HepG2 (cell line): ENCODE measurements at regions not wholly inside any gene's neighbourhood (a gene's known extent, or its start where the extent isn't known, plus 50 kb on each side); places are given as distances from the start of the nearest gene placed in this dataset.

ENCODE experiments used
- FOSL2 ChIP-seq: sonication (generic); formaldehyde crosslinking; IDR thresholded peaks from 2 replicates; pipeline ENCODE4 v1.4.0; 2020; ENCODE audit warnings: missing genetic modification reagents
- HES4 ChIP-seq: sonication (generic); formaldehyde crosslinking; IDR thresholded peaks from 2 replicates; pipeline ENCODE4 v1.9.0; 2021; ENCODE audit warnings: mild to moderate bottlenecking, missing genetic modification reagents, borderline replicate concordance
- HNF4A ChIP-seq: sonication (generic); formaldehyde crosslinking; IDR thresholded peaks from 2 replicates; pipeline ENCODE4 v1.4.0; 2020; ENCODE audit warnings: missing genetic modification reagents
- IKZF4 ChIP-seq: sonication (generic); formaldehyde crosslinking; IDR thresholded peaks from 2 replicates; pipeline ENCODE4 v1.5.1; 2020; ENCODE audit warnings: borderline replicate concordance, mild to moderate bottlenecking, low read depth, missing genetic modification reagents; ENCODE audit errors: not compliant biosample characterization
- KDM5B ChIP-seq: sonication (generic); formaldehyde crosslinking; IDR thresholded peaks from 2 replicates; pipeline ENCODE4 v1.4.0; 2020; ENCODE audit warnings: missing genetic modification reagents, mild to moderate bottlenecking, borderline replicate concordance
- LCORL ChIP-seq, 2 experiments: fragments of 450-650 bp in 1 of 2; sonication (generic) in 1 of 2; formaldehyde crosslinking in 1 of 2; IDR thresholded peaks; 2 replicates each; pipeline versions ENCODE4 v1.5.0 to v1.6.1; 2017 to 2020; ENCODE audit warnings: antibody characterized with exemption in 1 of 2, missing genetic modification reagents in 1 of 2
- MED13 ChIP-seq: sonication (generic); formaldehyde crosslinking; IDR thresholded peaks from 2 replicates; pipeline ENCODE4 v1.5.0; 2020; ENCODE audit warnings: missing genetic modification reagents
- NFKB2 ChIP-seq: sonication (generic); formaldehyde crosslinking; IDR thresholded peaks from 2 replicates; pipeline ENCODE4 v1.4.0; 2020; ENCODE audit warnings: missing genetic modification reagents, borderline replicate concordance
- NR2F6 ChIP-seq, 2 experiments: IDR thresholded peaks; 2 replicates each; pipeline ENCODE4 v1.6.1; 2016; ENCODE audit warnings: antibody characterized with exemption in 1 of 2, mild to moderate bottlenecking in 1 of 2
- POGZ ChIP-seq: sonication (generic); formaldehyde crosslinking; IDR thresholded peaks from 2 replicates; pipeline ENCODE4 v1.4.0; 2020; ENCODE audit warnings: mild to moderate bottlenecking, missing genetic modification reagents
- SNAI1 ChIP-seq: sonication (generic); formaldehyde crosslinking; IDR thresholded peaks from 2 replicates; pipeline ENCODE4 v1.5.0; 2020; ENCODE audit warnings: mild to moderate bottlenecking, missing genetic modification reagents, borderline replicate concordance
- SOX6 ChIP-seq, 2 experiments: fragments of 450-650 bp in 1 of 2; sonication (generic) in 1 of 2; formaldehyde crosslinking in 1 of 2; IDR thresholded peaks; 2 replicates each; pipeline versions ENCODE4 v1.4.0 to v1.6.1; 2017 to 2020; ENCODE audit warnings: antibody characterized with exemption in 1 of 2, mild to moderate bottlenecking in 1 of 2, missing genetic modification reagents in 1 of 2
- ZFP90 ChIP-seq: sonication (generic); formaldehyde crosslinking; IDR thresholded peaks from 2 replicates; pipeline ENCODE4 v1.8.0; 2022; ENCODE audit warnings: missing genetic modification reagents, mild to moderate bottlenecking, inconsistent platforms, borderline replicate concordance
- ZMYM3 ChIP-seq: sonication (generic); formaldehyde crosslinking; IDR thresholded peaks from 2 replicates; pipeline ENCODE4 v1.5.1; 2020; ENCODE audit warnings: mild to moderate bottlenecking, missing genetic modification reagents
- ZNF430 ChIP-seq: sonication (generic); formaldehyde crosslinking; IDR thresholded peaks from 2 replicates; pipeline ENCODE4 v1.9.0; 2021; ENCODE audit warnings: mild to moderate bottlenecking, missing genetic modification reagents
- ZNF605 ChIP-seq: sonication (generic); formaldehyde crosslinking; IDR thresholded peaks from 2 replicates; pipeline ENCODE4 v1.8.0; 2022; ENCODE audit warnings: mild to moderate bottlenecking, missing genetic modification reagents
- TF ChIP-seq, protein P1 (sequence below): sonication (generic); formaldehyde crosslinking; IDR thresholded peaks from 2 replicates; pipeline ENCODE4 v1.5.1; 2020; ENCODE audit warnings: mild to moderate bottlenecking, moderate library complexity, missing genetic modification reagents
- TF ChIP-seq, protein P2 (sequence below): sonication (generic); formaldehyde crosslinking; IDR thresholded peaks from 2 replicates; pipeline ENCODE4 v1.8.1; 2023; ENCODE audit warnings: mild to moderate bottlenecking, missing genetic modification reagents
- TF ChIP-seq, protein P3 (sequence below): IDR thresholded peaks from 2 replicates; pipeline ENCODE4 v1.6.1; 2012; ENCODE audit warnings: low read length, improper control_type of control experiment
- TF ChIP-seq, protein P4 (sequence below): sonication (generic); formaldehyde crosslinking; IDR thresholded peaks from 2 replicates; pipeline ENCODE4 v1.9.0; 2021; ENCODE audit warnings: missing genetic modification reagents, mild to moderate bottlenecking, borderline replicate concordance

DNA sequence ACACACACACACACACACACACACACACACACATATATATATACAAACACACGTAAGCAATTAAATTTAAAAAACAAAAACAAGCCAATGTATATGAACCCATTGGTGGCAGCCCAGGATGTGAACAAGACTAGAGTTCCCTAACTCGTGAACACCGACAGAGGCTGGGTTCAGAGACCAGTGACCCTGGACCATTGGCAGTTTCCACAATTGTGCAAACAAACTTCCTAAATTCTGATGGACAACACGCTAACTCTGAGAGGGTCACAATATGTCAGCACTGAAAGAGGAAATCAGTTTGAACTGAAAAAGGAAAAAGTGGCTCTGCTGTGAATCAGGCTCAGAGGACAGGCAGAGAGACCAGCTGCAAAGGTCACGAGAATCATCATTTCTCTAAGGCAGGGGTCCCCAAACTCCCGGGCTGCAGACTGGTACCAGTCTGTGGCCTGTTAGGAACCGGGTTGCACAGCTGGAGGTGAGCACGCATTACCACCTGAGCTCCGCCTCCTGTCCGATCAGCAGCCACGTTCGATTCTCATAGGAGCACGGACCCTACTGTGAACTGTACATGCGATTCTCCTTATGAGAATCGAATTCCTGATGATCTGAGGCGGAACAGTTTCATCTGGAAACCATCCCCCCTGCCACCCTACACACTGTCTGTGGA lies 50.5 kb upstream of the ERO1B start (continued):
- TF ChIP-seq, protein P1, sequence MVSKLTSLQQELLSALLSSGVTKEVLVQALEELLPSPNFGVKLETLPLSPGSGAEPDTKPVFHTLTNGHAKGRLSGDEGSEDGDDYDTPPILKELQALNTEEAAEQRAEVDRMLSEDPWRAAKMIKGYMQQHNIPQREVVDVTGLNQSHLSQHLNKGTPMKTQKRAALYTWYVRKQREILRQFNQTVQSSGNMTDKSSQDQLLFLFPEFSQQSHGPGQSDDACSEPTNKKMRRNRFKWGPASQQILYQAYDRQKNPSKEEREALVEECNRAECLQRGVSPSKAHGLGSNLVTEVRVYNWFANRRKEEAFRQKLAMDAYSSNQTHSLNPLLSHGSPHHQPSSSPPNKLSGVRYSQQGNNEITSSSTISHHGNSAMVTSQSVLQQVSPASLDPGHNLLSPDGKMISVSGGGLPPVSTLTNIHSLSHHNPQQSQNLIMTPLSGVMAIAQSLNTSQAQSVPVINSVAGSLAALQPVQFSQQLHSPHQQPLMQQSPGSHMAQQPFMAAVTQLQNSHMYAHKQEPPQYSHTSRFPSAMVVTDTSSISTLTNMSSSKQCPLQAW (CRISPR knock-in tag): peak; percentile 45; the same call in 1 of the 2 replicates
- no peak for TF ChIP-seq ZMYM3
- TF ChIP-seq KDM5B: no peak
- no peak for TF ChIP-seq ZFP90 (CRISPR knock-in tag)
- peak; percentile 75 for TF ChIP-seq HNF4A (CRISPR knock-in tag)
- TF ChIP-seq, protein P2, sequence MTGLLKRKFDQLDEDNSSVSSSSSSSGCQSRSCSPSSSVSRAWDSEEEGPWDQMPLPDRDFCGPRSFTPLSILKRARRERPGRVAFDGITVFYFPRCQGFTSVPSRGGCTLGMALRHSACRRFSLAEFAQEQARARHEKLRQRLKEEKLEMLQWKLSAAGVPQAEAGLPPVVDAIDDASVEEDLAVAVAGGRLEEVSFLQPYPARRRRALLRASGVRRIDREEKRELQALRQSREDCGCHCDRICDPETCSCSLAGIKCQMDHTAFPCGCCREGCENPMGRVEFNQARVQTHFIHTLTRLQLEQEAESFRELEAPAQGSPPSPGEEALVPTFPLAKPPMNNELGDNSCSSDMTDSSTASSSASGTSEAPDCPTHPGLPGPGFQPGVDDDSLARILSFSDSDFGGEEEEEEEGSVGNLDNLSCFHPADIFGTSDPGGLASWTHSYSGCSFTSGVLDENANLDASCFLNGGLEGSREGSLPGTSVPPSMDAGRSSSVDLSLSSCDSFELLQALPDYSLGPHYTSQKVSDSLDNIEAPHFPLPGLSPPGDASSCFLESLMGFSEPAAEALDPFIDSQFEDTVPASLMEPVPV: no peak
- no peak for TF ChIP-seq MED13 (CRISPR knock-in tag)
- TF ChIP-seq ZNF430: no peak
- TF ChIP-seq SOX6 (IDR thresholded peaks at IDR 0.05): no peak
- peak; percentile 39; the same call in 1 of the 2 replicates for TF ChIP-seq SOX6 (CRISPR knock-in tag; IDR thresholded peaks at IDR 0.05)
- no peak for TF ChIP-seq LCORL (IDR thresholded peaks at IDR 0.05)
- peak; percentile 79 for TF ChIP-seq LCORL (CRISPR knock-in tag; IDR thresholded peaks at IDR 0.05)
- peak; percentile 34; the same call in 1 of the 2 replicates for TF ChIP-seq POGZ
- TF ChIP-seq SNAI1 (CRISPR knock-in tag): no peak
- no peak for TF ChIP-seq IKZF4 (CRISPR knock-in tag)
- TF ChIP-seq, protein P3, sequence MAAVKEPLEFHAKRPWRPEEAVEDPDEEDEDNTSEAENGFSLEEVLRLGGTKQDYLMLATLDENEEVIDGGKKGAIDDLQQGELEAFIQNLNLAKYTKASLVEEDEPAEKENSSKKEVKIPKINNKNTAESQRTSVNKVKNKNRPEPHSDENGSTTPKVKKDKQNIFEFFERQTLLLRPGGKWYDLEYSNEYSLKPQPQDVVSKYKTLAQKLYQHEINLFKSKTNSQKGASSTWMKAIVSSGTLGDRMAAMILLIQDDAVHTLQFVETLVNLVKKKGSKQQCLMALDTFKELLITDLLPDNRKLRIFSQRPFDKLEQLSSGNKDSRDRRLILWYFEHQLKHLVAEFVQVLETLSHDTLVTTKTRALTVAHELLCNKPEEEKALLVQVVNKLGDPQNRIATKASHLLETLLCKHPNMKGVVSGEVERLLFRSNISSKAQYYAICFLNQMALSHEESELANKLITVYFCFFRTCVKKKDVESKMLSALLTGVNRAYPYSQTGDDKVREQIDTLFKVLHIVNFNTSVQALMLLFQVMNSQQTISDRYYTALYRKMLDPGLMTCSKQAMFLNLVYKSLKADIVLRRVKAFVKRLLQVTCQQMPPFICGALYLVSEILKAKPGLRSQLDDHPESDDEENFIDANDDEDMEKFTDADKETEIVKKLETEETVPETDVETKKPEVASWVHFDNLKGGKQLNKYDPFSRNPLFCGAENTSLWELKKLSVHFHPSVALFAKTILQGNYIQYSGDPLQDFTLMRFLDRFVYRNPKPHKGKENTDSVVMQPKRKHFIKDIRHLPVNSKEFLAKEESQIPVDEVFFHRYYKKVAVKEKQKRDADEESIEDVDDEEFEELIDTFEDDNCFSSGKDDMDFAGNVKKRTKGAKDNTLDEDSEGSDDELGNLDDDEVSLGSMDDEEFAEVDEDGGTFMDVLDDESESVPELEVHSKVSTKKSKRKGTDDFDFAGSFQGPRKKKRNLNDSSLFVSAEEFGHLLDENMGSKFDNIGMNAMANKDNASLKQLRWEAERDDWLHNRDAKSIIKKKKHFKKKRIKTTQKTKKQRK: no peak
- TF ChIP-seq, protein P4, sequence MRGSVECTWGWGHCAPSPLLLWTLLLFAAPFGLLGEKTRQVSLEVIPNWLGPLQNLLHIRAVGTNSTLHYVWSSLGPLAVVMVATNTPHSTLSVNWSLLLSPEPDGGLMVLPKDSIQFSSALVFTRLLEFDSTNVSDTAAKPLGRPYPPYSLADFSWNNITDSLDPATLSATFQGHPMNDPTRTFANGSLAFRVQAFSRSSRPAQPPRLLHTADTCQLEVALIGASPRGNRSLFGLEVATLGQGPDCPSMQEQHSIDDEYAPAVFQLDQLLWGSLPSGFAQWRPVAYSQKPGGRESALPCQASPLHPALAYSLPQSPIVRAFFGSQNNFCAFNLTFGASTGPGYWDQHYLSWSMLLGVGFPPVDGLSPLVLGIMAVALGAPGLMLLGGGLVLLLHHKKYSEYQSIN (CRISPR knock-in tag): no peak
- TF ChIP-seq NR2F6 (IDR thresholded peaks at IDR 0.05): 0 out of 2 replicates have a peak, but pooled peaks have one; percentile 18
- peak; percentile 20; the same call in 1 of the 2 replicates for TF ChIP-seq NR2F6 (CRISPR knock-in tag; IDR thresholded peaks at IDR 0.05)
- TF ChIP-seq ZNF605: 0 out of 2 replicates have a peak, but pooled peaks have one; percentile 31
- TF ChIP-seq NFKB2 (CRISPR knock-in tag): no peak
- TF ChIP-seq HES4 (CRISPR knock-in tag): no peak
- TF ChIP-seq FOSL2 (CRISPR knock-in tag): no peak
